Panc1 (cell line): ENCODE measurements at regions not wholly inside any gene's neighbourhood (a gene's known extent, or its start where the extent isn't known, plus 50 kb on each side); places are given as distances from the start of the nearest gene placed in this dataset.

ENCODE experiments used
- ATAC-seq: fragments of 200-7000 bp; cut with Tn5 transposase; 2 replicates; pipeline ENCODE4 v1.9.1; 2020; ENCODE audit warnings: mild to moderate bottlenecking, moderate library complexity
- BruUV-seq: library from RNA; stranded (reverse); fragments of 400-500 nt; replicated peaks from 2 replicates; lab custom pipeline; 2021; lab: Mats Ljungman, UMichigan
- CTCF ChIA-PET: fragments of 300-600 bp; sonication (Branson Sonifier 250); formaldehyde crosslinking; loops from one replicate; lab custom pipeline; 2022; ENCODE audit warnings: antibody characterized with exemption; lab: Charles Lee
- POLR2A ChIA-PET: fragments of 300-600 bp; sonication (Branson Sonifier 250); formaldehyde crosslinking; loops from one replicate; lab custom pipeline; 2022; ENCODE audit warnings: antibody characterized with exemption; lab: Charles Lee
- DNase-seq: peaks from one replicate; pipeline ENCODE4 v3.0.0-alpha.2; 2010; ENCODE audit warnings: low read depth, low spot score
- H3K27ac ChIP-seq: 2 replicates; pipeline ENCODE4 v1.5.1; 2011; ENCODE audit warnings: mild to moderate bottlenecking, low read length, inconsistent platforms
- H3K27me3 ChIP-seq: fragments of 200-500 bp; sonication (Bioruptor generic); 2 replicates; pipeline ENCODE4 v1.6.0; 2014; ENCODE audit warnings: low read length, inconsistent platforms; ENCODE audit not compliant: control insufficient read depth, insufficient read depth
- H3K36me3 ChIP-seq: fragments of 200-500 bp; sonication (Bioruptor generic); 2 replicates; pipeline ENCODE4 v1.5.1; 2014; ENCODE audit warnings: inconsistent platforms, mild to moderate bottlenecking, low read length, moderate library complexity; ENCODE audit not compliant: control insufficient read depth, insufficient read depth
- H3K4me1 ChIP-seq: 2 replicates; pipeline ENCODE4 v1.5.1; 2011; ENCODE audit warnings: inconsistent platforms, mild to moderate bottlenecking, low read length, moderate library complexity; ENCODE audit not compliant: control insufficient read depth, insufficient read depth
- H3K4me3 ChIP-seq, 2 experiments: 2 replicates each; pipeline ENCODE4 v1.5.1; 2011 to 2012; ENCODE audit warnings: low read depth in 2 of 2, low read length in 2 of 2, mild to moderate bottlenecking in 2 of 2, inconsistent platforms in 1 of 2, moderate library complexity in 1 of 2
- H3K9me3 ChIP-seq: fragments of 200-500 bp; sonication (Bioruptor generic); 2 replicates; pipeline ENCODE4 v1.5.1; 2014; ENCODE audit warnings: low read depth, mild to moderate bottlenecking, inconsistent platforms, low read length, moderate library complexity; ENCODE audit not compliant: control insufficient read depth, insufficient read depth
- CTCF ChIP-seq: fragments of 450-650 bp; IDR thresholded peaks from 2 replicates; pipeline ENCODE4 v1.5.1; 2017; ENCODE audit warnings: mild to moderate bottlenecking
- POLR2AphosphoS5 ChIP-seq: IDR thresholded peaks from 2 replicates; pipeline ENCODE4 v1.6.1; 2012; ENCODE audit warnings: mild to moderate bottlenecking, low read depth, low read length, moderate library complexity
- REST ChIP-seq, 2 experiments: IDR thresholded peaks; 2 replicates each; pipeline ENCODE4 v1.6.1; 2011 to 2012; ENCODE audit warnings: low read depth in 2 of 2, control low read depth in 1 of 2, low read length in 1 of 2, mild to moderate bottlenecking in 1 of 2, moderate library complexity in 1 of 2; ENCODE audit not compliant: insufficient read depth in 1 of 2
- SIN3A ChIP-seq: IDR thresholded peaks from 2 replicates; pipeline ENCODE4 v1.6.1; 2012; ENCODE audit warnings: low read depth, mild to moderate bottlenecking, low read length, moderate library complexity, borderline replicate concordance; ENCODE audit not compliant: insufficient read depth
- TCF7L2 ChIP-seq: IDR thresholded peaks from 2 replicates; pipeline ENCODE4 v1.6.1; 2011; ENCODE audit warnings: mild to moderate bottlenecking, low read depth, low read length, inconsistent platforms
- in situ Hi-C: cut with HindIII; loops from 2 replicates; pipeline ENCODE4 v1.10.0; 2016; ENCODE audit warnings: low sequenced_read_pairs, low pct_unique_long_range_greater_than_20kb
- intact Hi-C: fragments of 100-400 bp; cut with micrococcal nuclease; formaldehyde crosslinking; loops from one replicate; pipeline ENCODE4 v1.10.0; 2022; ENCODE audit not compliant: unreplicated experiment

- Histone ChIP-seq H3K4me3 (no peak overlapping the region), H3K4me1 (no peaks in the 10 kb centered on the region), H3K9me3 (no peaks in the 10 kb centered on the region), H3K36me3 (no peaks in the 10 kb centered on the region), H3K27ac (no peak overlapping the region), H3K27me3 (no peaks in the 10 kb centered on the region)
- in situ Hi-C loops: no loop called here
- ATAC-seq: no peak
- BruUV-seq: no TSS peak
- TF ChIP-seq CTCF (no peak), SIN3A (no peak), POLR2AphosphoS5 (no peak)
- no peak for DNase-seq
- ChIA-PET CTCF (no interaction called here), POLR2A (no interaction called here)
- intact Hi-C loops: no loop called here
Observed at GRCh38 chr9:12891588-12891987, 116.8 kb downstream of the LURAP1L start.

- CTCF ChIA-PET: no interaction called here
- no peaks in the 10 kb centered on the region for H3K36me3 ChIP-seq
- BruUV-seq: no TSS peak
- H3K27ac ChIP-seq: no peak overlapping the region
- no peak overlapping the region for H3K4me3 ChIP-seq
- POLR2A ChIA-PET: no interaction called here
- H3K27me3 ChIP-seq: no peaks in the 10 kb centered on the region
- H3K9me3 ChIP-seq: no peaks in the 10 kb centered on the region
- intact Hi-C loops (no loop called here), in situ Hi-C loops (no loop called here)
- TF ChIP-seq TCF7L2: no peak
- TF ChIP-seq POLR2AphosphoS5: no peak
- no peak for DNase-seq
- no peaks in the 10 kb centered on the region for H3K4me1 ChIP-seq
- ATAC-seq: no peak
Observed at GRCh38 chr9:12903316-12903715, 128.5 kb downstream of the LURAP1L start.

GRCh38 chr9:12904261-12905000 is 129.6 kb downstream of the LURAP1L start:
- Histone ChIP-seq H3K9me3 (no peaks in the 10 kb centered on the region), H3K4me3 (no peak overlapping the region), H3K36me3 (no peaks in the 10 kb centered on the region), H3K27ac (no peak overlapping the region), H3K4me1 (no peaks in the 10 kb centered on the region), H3K27me3 (no peaks in the 10 kb centered on the region)
- ChIA-PET CTCF (no interaction called here), POLR2A (no interaction called here)
- in situ Hi-C loops (no loop called here), intact Hi-C loops (no loop called here)
- no peak for ATAC-seq
- BruUV-seq: no TSS peak
- TF ChIP-seq SIN3A (no peak), POLR2AphosphoS5 (no peak), REST (IDR thresholded peaks at IDR 0.05; ENCODE audit: insufficient read depth in 1 of 2, low read depth in 2 of 2, low read length in 1 of 2) (no peak), TCF7L2 (no peak), CTCF (no peak)
- DNase-seq: no peak
